Trophoblast cell (in vitro differentiated cells and primary cell): ENCODE measurements at regions not wholly inside any gene's neighbourhood (a gene's known extent, or its start where the extent isn't known, plus 50 kb on each side); places are given as distances from the start of the nearest gene placed in this dataset.

Experiments used
- DNase-seq, 2 donors: peaks; one replicate each; pipeline ENCODE4 v3.0.0-alpha.2; 2016
- H2AFZ ChIP-seq: 2 replicates; pipeline ENCODE4 v1.6.1; 2013; ENCODE audit warnings: low read length, moderate library complexity, mild to moderate bottlenecking; ENCODE audit not compliant: insufficient read depth, poor library complexity
- H2AK5ac ChIP-seq: 2 replicates; pipeline ENCODE4 v1.6.1; 2013; ENCODE audit warnings: mild to moderate bottlenecking, low read length
- H2BK120ac ChIP-seq: 2 replicates; pipeline ENCODE4 v1.6.1; 2013; ENCODE audit warnings: low read length, mild to moderate bottlenecking, moderate library complexity; ENCODE audit not compliant: insufficient read depth, poor library complexity
- H2BK12ac ChIP-seq: 2 replicates; pipeline ENCODE4 v1.6.1; 2013; ENCODE audit warnings: mild to moderate bottlenecking, low read length, moderate library complexity
- H2BK5ac ChIP-seq: 2 replicates; pipeline ENCODE4 v1.6.1; 2013; ENCODE audit warnings: low read length, low read depth, moderate library complexity, mild to moderate bottlenecking; ENCODE audit not compliant: poor library complexity
- H3K14ac ChIP-seq: 2 replicates; pipeline ENCODE4 v1.6.1; 2013; ENCODE audit warnings: mild to moderate bottlenecking, low read length
- H3K18ac ChIP-seq: 2 replicates; pipeline ENCODE4 v1.6.1; 2013; ENCODE audit warnings: mild to moderate bottlenecking, low read length
- H3K23ac ChIP-seq: 2 replicates; pipeline ENCODE4 v1.6.1; 2013; ENCODE audit warnings: low read length
- H3K27ac ChIP-seq: 2 replicates; pipeline ENCODE4 v1.5.1; 2013; ENCODE audit warnings: low read depth, mild to moderate bottlenecking, inconsistent platforms, low read length, moderate library complexity
- H3K27me3 ChIP-seq: 2 replicates; pipeline ENCODE4 v1.6.1; 2013; ENCODE audit warnings: inconsistent platforms, mild to moderate bottlenecking, low read length, moderate library complexity; ENCODE audit not compliant: insufficient read depth
- H3K36me3 ChIP-seq, 2 experiments: 1 replicate in 1 of 2; 2 replicates in 1 of 2; pipeline ENCODE4 v1.6.1; 2013; ENCODE audit warnings: low read length in 2 of 2, mild to moderate bottlenecking in 2 of 2, moderate library complexity in 1 of 2; ENCODE audit not compliant: insufficient read depth in 2 of 2, control insufficient read depth in 1 of 2
- H3K4ac ChIP-seq: 2 replicates; pipeline ENCODE4 v1.6.1; 2013; ENCODE audit warnings: low read depth, mild to moderate bottlenecking, low read length, moderate library complexity
- H3K4me1 ChIP-seq, 2 experiments: 1 replicate in 1 of 2; 2 replicates in 1 of 2; pipeline ENCODE4 v1.6.1; 2013; ENCODE audit warnings: low read length in 2 of 2, mild to moderate bottlenecking in 2 of 2, moderate library complexity in 1 of 2; ENCODE audit not compliant: insufficient read depth in 2 of 2, control insufficient read depth in 1 of 2
- H3K4me2 ChIP-seq: 2 replicates; pipeline ENCODE4 v1.6.1; 2013; ENCODE audit warnings: inconsistent platforms, mild to moderate bottlenecking, low read length, moderate library complexity
- H3K4me3 ChIP-seq: 2 replicates; pipeline ENCODE4 v1.5.1; 2013; ENCODE audit warnings: mild to moderate bottlenecking, low read depth, low read length, inconsistent platforms
- H3K79me1 ChIP-seq: one replicate; pipeline ENCODE4 v1.6.1; 2013; ENCODE audit warnings: low read length
- H3K79me2 ChIP-seq: 2 replicates; pipeline ENCODE4 v1.6.1; 2013; ENCODE audit warnings: low read length, mild to moderate bottlenecking; ENCODE audit not compliant: control insufficient read depth, insufficient read depth, poor library complexity
- H3K9ac ChIP-seq: 2 replicates; pipeline ENCODE4 v1.6.1; 2013; ENCODE audit warnings: mild to moderate bottlenecking, low read length
- H3K9me3 ChIP-seq: 2 replicates; pipeline ENCODE4 v1.6.1; 2013; ENCODE audit warnings: low read depth, mild to moderate bottlenecking, control low read depth, inconsistent platforms, low read length; ENCODE audit not compliant: insufficient read depth
- H4K12ac ChIP-seq: 2 replicates; pipeline ENCODE4 v1.6.1; 2013; ENCODE audit warnings: low read depth, mild to moderate bottlenecking, low read length, moderate library complexity
- H4K8ac ChIP-seq: 2 replicates; pipeline ENCODE4 v1.6.1; 2013; ENCODE audit warnings: low read depth, mild to moderate bottlenecking, low read length, moderate library complexity
- H4K91ac ChIP-seq: one replicate; pipeline ENCODE4 v1.6.1; 2013; ENCODE audit warnings: low read depth, mild to moderate bottlenecking, low read length, moderate library complexity
- WGBS: extraction: QIAGEN DNeasy Blood & Tissue Kit; methylation state at CpG from one replicate; pipeline ENCODE4 v1.1.7; 2013; ENCODE audit warnings: missing lambda C conversion rate; ENCODE audit not compliant: insufficient read length, insufficient coverage; ENCODE audit errors: extremely low coverage; 5-methylcytosine and 5-hydroxymethylcytosine counted together

DNA sequence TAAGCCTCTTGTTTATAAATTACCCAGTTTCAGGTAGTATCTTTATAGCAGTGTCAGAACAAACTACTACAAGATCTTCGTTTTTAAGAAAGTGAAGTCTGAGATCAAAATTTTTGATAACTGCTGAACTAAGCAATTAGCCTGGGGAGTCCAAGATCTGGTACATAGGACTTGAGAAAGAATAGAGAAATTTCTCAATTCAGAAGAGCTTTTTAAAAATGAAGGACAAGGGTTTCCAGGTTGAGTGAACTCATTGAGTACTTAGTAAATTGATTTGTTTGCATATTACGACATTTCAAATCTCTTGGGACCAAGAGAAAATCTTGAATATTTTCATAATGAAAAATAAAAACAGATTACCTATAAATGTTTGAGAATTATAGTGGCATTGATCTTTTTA lies 386.6 kb upstream of the THRB start:
- no peak overlapping the region for H2BK12ac ChIP-seq
- no peak overlapping the region for H3K14ac ChIP-seq
- no peak overlapping the region for H3K9ac ChIP-seq
- H2AFZ ChIP-seq = no peak overlapping the region
- no peaks in the 10 kb centered on the region for H3K27me3 ChIP-seq
- WGBS = no CpG with 5 or more reads among the region's 2 CpGs
- H3K4me1 ChIP-seq = peaks cover 0 to 3% of the 10 kb centered on the region in 2 experiments
- H3K4ac ChIP-seq = no peak overlapping the region
- no peaks in the 10 kb centered on the region for H3K79me1 ChIP-seq
- DNase-seq = no peak
- no peak overlapping the region for H3K27ac ChIP-seq
- H3K4me3 ChIP-seq = no peak overlapping the region
- no peak overlapping the region for H3K18ac ChIP-seq
- no peaks in the 10 kb centered on the region for H3K79me2 ChIP-seq
- H4K91ac ChIP-seq = no peak overlapping the region
- H3K36me3 ChIP-seq = no peaks in the 10 kb centered on the region
- no peak overlapping the region for H2BK120ac ChIP-seq
- no peak overlapping the region for H3K23ac ChIP-seq
- H4K8ac ChIP-seq = no peak overlapping the region
- H3K4me2 ChIP-seq = no peak overlapping the region
- H2BK5ac ChIP-seq = no peak overlapping the region
- H3K9me3 ChIP-seq = no peaks in the 10 kb centered on the region
- no peak overlapping the region for H4K12ac ChIP-seq
- H2AK5ac ChIP-seq = no peak overlapping the region

DNA sequence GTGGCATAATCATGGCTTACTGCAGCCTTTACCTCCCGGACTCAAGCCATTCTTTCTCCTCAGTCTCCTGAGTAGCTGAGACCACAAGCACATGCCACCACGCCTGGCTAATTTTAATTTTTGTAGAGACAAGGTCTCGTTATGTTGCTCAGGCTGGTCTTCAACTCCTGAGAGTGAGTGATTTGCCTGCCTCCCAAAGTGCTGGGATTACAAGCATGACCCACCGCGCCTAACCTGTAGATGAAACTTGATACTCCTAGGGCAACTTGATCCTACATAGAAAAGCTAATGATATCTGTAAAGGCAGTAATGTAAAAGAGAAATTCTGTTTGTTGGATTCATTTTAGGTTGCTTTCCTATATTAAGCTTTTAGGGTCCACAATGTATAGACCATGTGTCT lies 391.9 kb upstream of the THRB start:
- Histone ChIP-seq H4K91ac (no peak overlapping the region), H2BK12ac (no peak overlapping the region), H2AFZ (no peak overlapping the region), H4K8ac (no peak overlapping the region), H3K79me2 (no peaks in the 10 kb centered on the region), H2AK5ac (no peak overlapping the region), H3K23ac (no peak overlapping the region), H3K14ac (no peak overlapping the region), H3K9me3 (no peaks in the 10 kb centered on the region), H3K27me3 (no peaks in the 10 kb centered on the region), H3K4me2 (no peak overlapping the region), H3K9ac (no peak overlapping the region), H3K27ac (no peak overlapping the region), H2BK120ac (no peak overlapping the region), H3K4me3 (no peak overlapping the region), H3K79me1 (no peaks in the 10 kb centered on the region), H4K12ac (no peak overlapping the region), H3K4me1 (peaks cover 0 to 6% of the 10 kb centered on the region in 2 experiments), H2BK5ac (no peak overlapping the region), H3K36me3 (no peaks in the 10 kb centered on the region), H3K18ac (no peak overlapping the region), H3K4ac (no peak overlapping the region)
- no peak for DNase-seq
- WGBS = no CpG with 5 or more reads among the region's 5 CpGs

DNA sequence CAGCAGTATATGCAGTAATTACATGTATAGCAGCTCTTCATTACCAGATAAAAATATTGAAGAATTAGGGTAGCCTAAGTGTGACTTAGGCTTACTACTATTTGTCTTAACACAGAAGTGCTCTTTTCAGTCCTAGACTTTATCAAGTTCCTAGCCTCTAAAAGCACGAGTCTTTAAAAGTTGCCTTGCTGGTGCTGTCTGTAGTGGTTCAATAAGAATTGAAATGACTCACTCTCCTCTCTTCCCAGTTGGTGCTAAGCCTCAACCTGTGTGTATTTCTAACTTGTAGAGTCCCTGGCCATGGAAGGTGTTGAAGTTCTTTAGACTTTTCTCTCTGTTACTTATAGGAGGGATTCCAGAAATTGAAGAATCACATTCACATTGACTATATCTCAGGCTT lies 395.4 kb upstream of the THRB start:
- H3K27ac ChIP-seq = no peak overlapping the region
- no peaks in the 10 kb centered on the region for H3K27me3 ChIP-seq
- H3K23ac ChIP-seq = no peak overlapping the region
- no peaks in the 10 kb centered on the region for H3K79me1 ChIP-seq
- DNase-seq = no peak
- no peak overlapping the region for H3K14ac ChIP-seq
- no peak overlapping the region for H2BK120ac ChIP-seq
- no peak overlapping the region for H4K8ac ChIP-seq
- no peak overlapping the region for H2AK5ac ChIP-seq
- no peak overlapping the region for H3K4ac ChIP-seq
- H2AFZ ChIP-seq = no peak overlapping the region
- WGBS = no CpG with 5 or more reads among the region's 1 CpG
- H3K79me2 ChIP-seq = no peaks in the 10 kb centered on the region
- peaks cover 0 to 3% of the 10 kb centered on the region in 2 experiments for H3K4me1 ChIP-seq
- no peak overlapping the region for H3K9ac ChIP-seq
- no peak overlapping the region for H2BK5ac ChIP-seq
- H4K91ac ChIP-seq = no peak overlapping the region
- H2BK12ac ChIP-seq = no peak overlapping the region
- no peaks in the 10 kb centered on the region for H3K36me3 ChIP-seq
- H3K4me2 ChIP-seq = no peak overlapping the region
- no peaks in the 10 kb centered on the region for H3K9me3 ChIP-seq
- H3K18ac ChIP-seq = no peak overlapping the region
- H4K12ac ChIP-seq = no peak overlapping the region
- no peak overlapping the region for H3K4me3 ChIP-seq

DNA sequence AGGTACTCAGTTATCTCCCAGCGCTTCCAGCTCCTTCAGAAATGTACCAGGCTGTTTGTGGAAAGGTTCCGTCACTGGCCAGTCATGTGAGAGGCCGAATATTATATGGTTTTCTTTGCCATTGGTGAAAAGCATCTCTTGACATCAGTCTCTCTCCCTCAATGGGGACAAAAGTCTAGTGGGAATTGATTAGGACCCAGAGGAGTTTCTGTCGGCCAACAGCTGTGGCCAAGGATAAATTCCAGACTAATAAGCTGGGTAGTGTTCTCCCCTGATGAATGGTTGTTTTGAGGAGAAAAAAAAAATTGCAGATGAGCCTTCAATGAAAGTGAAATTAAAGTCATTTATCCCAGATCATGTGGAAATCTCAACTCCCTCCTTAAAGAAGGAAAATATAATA lies 404.7 kb upstream of the THRB start:
- Histone ChIP-seq H3K27me3 (no peaks in the 10 kb centered on the region), H3K27ac (no peak overlapping the region), H4K8ac (no peak overlapping the region), H3K79me2 (no peaks in the 10 kb centered on the region), H2BK5ac (no peak overlapping the region), H3K14ac (no peak overlapping the region), H3K4ac (no peak overlapping the region), H4K91ac (no peak overlapping the region), H3K4me3 (no peak overlapping the region), H4K12ac (no peak overlapping the region), H3K36me3 (no peaks in the 10 kb centered on the region), H3K4me2 (no peak overlapping the region), H3K23ac (no peak overlapping the region), H3K4me1 (peaks cover 0 to 2% of the 10 kb centered on the region in 2 experiments), H2AFZ (no peak overlapping the region), H2AK5ac (no peak overlapping the region), H3K9ac (no peak overlapping the region), H3K79me1 (no peaks in the 10 kb centered on the region), H2BK120ac (no peak overlapping the region), H3K9me3 (no peaks in the 10 kb centered on the region), H3K18ac (no peak overlapping the region), H2BK12ac (no peak overlapping the region)
- WGBS = no CpG with 5 or more reads among the region's 4 CpGs
- no peak for DNase-seq
